Coronary artery (tissue), 2 donors: ENCODE measurements at regions not wholly inside any gene's neighbourhood (a gene's known extent, or its start where the extent isn't known, plus 50 kb on each side); places are given as distances from the start of the nearest gene placed in this dataset.

Experiments used
- DNase-seq: peaks from one replicate; pipeline ENCODE4 v3.0.0-alpha.2; 2017; ENCODE audit warnings: low spot score
- H3K27ac ChIP-seq, 2 donors: fragments of 200-600 bp; sonication (generic); one replicate each; pipeline ENCODE4 v1.5.1; 2016 to 2019
- H3K4me3 ChIP-seq: fragments of 200-600 bp; sonication (generic); 2 replicates; pipeline ENCODE4 v1.5.1; 2016; ENCODE audit warnings: mild to moderate bottlenecking, moderate library complexity
- TF ChIP-seq, protein P1 (sequence below): fragments of 200-600 bp; sonication (generic); IDR thresholded peaks from one replicate; pipeline ENCODE4 v1.5.1; 2019; ENCODE audit warnings: antibody characterized with exemption

DNA sequence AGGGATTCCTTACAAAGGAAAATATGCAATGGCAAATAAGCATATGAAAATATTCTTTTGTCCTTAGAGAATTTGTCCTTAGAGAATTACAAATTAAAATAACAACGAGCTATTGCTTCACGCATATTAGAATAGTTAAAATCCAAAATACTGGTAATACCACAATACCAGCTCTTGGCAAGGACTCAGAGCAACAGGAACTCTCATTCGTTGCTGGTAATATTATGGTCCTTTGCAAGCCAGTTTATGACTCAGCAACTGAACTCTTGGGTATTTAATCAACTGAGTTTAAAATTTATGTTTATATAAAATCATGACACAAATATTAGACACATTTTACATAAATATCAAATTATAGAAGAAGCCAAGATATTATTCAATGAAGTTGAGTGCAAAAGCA is 1730.4 kb downstream of the SI start:
- TF ChIP-seq, protein P1, sequence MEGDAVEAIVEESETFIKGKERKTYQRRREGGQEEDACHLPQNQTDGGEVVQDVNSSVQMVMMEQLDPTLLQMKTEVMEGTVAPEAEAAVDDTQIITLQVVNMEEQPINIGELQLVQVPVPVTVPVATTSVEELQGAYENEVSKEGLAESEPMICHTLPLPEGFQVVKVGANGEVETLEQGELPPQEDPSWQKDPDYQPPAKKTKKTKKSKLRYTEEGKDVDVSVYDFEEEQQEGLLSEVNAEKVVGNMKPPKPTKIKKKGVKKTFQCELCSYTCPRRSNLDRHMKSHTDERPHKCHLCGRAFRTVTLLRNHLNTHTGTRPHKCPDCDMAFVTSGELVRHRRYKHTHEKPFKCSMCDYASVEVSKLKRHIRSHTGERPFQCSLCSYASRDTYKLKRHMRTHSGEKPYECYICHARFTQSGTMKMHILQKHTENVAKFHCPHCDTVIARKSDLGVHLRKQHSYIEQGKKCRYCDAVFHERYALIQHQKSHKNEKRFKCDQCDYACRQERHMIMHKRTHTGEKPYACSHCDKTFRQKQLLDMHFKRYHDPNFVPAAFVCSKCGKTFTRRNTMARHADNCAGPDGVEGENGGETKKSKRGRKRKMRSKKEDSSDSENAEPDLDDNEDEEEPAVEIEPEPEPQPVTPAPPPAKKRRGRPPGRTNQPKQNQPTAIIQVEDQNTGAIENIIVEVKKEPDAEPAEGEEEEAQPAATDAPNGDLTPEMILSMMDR = no peak
- no peak overlapping the region for H3K27ac ChIP-seq
- no peak for DNase-seq
- no peak overlapping the region for H3K4me3 ChIP-seq

DNA sequence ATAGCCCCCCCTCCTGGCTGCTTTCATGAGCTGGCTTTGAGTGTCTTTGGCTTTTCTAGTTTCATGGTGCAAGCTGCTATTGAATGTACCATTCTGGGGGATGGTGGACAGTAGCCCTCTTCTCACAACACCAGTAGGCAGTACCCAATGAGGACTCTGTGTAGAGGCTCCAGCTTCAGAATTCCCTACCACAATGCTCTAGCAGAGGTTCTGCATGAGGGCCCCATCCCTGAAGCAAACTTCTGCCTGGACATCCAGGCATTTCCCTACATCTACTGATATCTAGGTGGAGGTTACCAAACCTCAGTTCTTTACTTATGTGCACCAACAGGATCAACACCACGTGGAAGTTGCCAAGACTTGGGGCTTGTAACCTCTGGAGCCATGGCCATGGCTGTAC is 1742.9 kb downstream of the SI start:
- no peak for DNase-seq
- TF ChIP-seq, protein P1 = no peak
- Histone ChIP-seq H3K27ac (no peak overlapping the region), H3K4me3 (no peak overlapping the region)

DNA sequence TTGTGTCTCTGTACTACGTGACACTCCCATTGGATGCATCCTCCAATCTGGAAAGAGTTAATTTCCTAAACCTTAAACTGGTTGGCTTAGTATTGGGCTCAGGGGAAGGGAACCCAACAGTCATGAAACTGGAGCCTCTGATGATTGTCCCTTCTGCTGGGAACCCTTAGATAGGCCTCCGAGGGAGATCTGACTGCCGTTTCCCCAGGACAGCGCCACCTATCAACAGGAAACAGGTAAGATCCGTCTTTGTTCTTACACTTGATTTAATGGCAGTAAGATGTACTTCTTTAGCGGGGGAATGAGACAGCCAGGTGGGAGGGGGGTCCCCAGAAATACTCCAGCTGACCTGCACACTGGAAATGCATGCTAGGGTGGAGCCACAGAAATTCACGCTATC is 1749.6 kb downstream of the SI start:
- Histone ChIP-seq H3K4me3 (no peak overlapping the region), H3K27ac (no peak overlapping the region)
- TF ChIP-seq, protein P1 = no peak
- DNase-seq = no peak

DNA sequence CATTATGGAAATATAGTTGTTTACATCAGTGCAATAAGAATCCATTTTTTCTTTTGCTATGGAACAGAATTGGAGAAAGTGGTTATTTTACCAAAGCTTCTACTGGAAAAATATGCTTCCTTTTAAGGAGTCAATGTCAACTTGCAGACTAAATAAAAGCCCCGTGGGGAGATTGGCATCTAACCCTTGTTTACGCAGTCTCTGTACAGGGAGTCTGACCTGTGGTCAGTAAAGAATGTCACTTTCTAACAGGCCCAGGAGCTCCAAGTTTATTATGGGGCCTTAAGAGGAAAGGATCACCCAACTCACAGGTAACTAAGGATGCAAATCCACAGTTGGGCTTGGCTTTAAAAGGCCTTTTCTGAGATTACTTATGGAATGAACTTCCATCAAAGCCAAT is 1751.2 kb downstream of the SI start:
- Histone ChIP-seq H3K27ac (no peak overlapping the region), H3K4me3 (no peak overlapping the region)
- TF ChIP-seq, protein P1 = no peak
- DNase-seq = no peak

DNA sequence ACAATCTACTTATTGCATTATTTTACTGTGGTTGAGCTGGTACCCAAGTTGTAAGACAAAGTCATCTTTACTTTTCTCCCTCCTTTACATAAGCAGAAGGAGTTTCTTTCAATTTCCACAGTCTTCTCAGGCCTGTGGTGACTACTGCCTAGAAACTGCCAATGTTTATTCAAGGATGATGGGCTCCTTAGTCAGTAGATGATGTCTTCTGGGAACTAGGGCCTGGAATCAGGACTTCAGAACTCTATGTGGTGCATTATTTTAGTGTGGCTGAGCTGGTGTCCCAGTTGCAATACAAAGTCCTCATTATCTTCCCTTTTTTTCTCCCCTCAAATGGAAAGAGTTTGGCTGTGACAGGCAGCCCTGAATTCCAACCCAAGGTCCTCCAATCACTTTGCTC is 1762.5 kb downstream of the SI start:
- Histone ChIP-seq H3K27ac (no peak overlapping the region), H3K4me3 (no peak overlapping the region)
- TF ChIP-seq, protein P1 = no peak
- no peak for DNase-seq

DNA sequence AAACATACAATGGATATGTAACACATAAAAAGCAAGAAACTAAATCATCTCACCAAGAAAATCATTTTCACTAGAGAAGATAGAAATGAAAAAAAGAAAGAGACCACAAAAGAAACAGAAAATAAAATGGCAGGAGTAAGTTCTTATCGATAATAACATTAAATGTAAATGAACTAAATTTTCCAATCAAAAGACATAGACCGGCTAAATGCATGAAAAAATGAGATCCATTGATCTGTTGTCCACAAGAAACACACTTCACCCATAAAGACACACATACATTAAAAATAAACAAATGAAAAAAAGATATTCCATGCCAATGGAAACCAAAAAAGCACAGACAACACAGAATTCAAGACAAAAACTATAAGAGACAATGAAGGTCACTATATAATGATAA is 1771.9 kb downstream of the SI start:
- no peak overlapping the region for H3K27ac ChIP-seq
- no peak for DNase-seq
- TF ChIP-seq, protein P1 = no peak
- no peak overlapping the region for H3K4me3 ChIP-seq

DNA sequence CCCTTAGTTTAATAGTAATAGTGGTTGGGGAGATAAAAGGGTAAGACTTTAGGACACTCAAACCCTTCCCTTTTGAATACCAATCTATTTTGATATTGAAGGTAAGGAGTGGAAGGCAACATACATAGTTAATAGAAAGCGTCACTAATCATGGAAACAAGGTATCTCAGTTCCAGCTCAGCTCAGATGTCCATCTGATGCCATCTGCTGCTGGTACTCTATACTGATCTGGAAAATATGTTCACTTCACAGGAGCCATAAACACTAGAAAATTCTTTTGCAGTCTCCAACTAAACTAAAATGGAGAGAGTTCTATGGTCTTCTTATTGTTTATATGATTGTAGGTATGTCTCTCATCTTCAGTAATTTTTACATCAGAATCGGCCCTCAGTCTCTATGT is 1777.1 kb downstream of the OTOL1 start:
- TF ChIP-seq, protein P1 = no peak
- no peak overlapping the region for H3K4me3 ChIP-seq
- DNase-seq = no peak
- H3K27ac ChIP-seq = no peak overlapping the region
